AG09319 (cell line): ENCODE measurements at regions not wholly inside any gene's neighbourhood (a gene's known extent, or its start where the extent isn't known, plus 50 kb on each side); places are given as distances from the start of the nearest gene placed in this dataset.

ENCODE experiments used
- DNase-seq: peaks from one replicate; pipeline ENCODE4 v3.0.0-alpha.2; 2010; ENCODE audit warnings: low read depth; ENCODE audit errors: extremely low read depth
- CTCF ChIP-seq: IDR thresholded peaks from 2 replicates; pipeline ENCODE4 v1.5.1; 2011; ENCODE audit warnings: low read depth, mild to moderate bottlenecking, inconsistent platforms, low read length, moderate library complexity

GRCh38 chr5:29001666-29002065, 1963.3 kb upstream of the CDH9 start:
- DNase-seq, result no peak
- no peak for TF ChIP-seq CTCF

- TF ChIP-seq CTCF, result no peak
Measured at GRCh38 chr5:28984639-28985038, 1946.3 kb upstream of the CDH9 start.

GRCh38 chr5:28975508-28975907, 1937.1 kb upstream of the CDH9 start:
- no peak for DNase-seq

More at GRCh38 chr5:28984639-28985038, 1946.3 kb upstream of the CDH9 start:
- no peak for DNase-seq

GRCh38 chr5:28967848-28968247, 1929.5 kb upstream of the CDH9 start:
- TF ChIP-seq CTCF, result no peak

More at GRCh38 chr5:28975508-28975907, 1937.1 kb upstream of the CDH9 start:
- no peak for TF ChIP-seq CTCF

GRCh38 chr5:28961816-28962215, 1923.4 kb upstream of the CDH9 start:
- TF ChIP-seq CTCF, result no peak
- DNase-seq, result no peak

More at GRCh38 chr5:28967848-28968247, 1929.5 kb upstream of the CDH9 start:
- DNase-seq, result no peak

GRCh38 chr5:28958581-28958980, 1920.2 kb upstream of the CDH9 start:
- TF ChIP-seq CTCF, result no peak
- DNase-seq, result no peak

- no peak for DNase-seq
- TF ChIP-seq CTCF, result no peak
Measured at GRCh38 chr5:28957450-28957849, 1919.1 kb upstream of the CDH9 start.

- TF ChIP-seq CTCF, result no peak
- DNase-seq, result no peak
Measured at GRCh38 chr5:28954074-28954473, 1915.7 kb upstream of the CDH9 start.
